Smooth muscle cell (in vitro differentiated cells): ENCODE measurements at regions not wholly inside any gene's neighbourhood (a gene's known extent, or its start where the extent isn't known, plus 50 kb on each side); places are given as distances from the start of the nearest gene placed in this dataset.

ENCODE experiments used
- DNase-seq: peaks from one replicate; lab custom pipeline; 2025; ENCODE audit not compliant: unreplicated experiment; lab: John Stamatoyannopoulos, UW
- H2AFZ ChIP-seq: fragments of 200-600 bp; sonication (generic); 2 replicates; pipeline ENCODE4 v1.6.0; 2016; ENCODE audit warnings: antibody characterized with exemption, low read depth, mild to moderate bottlenecking
- H3F3A ChIP-seq: fragments of 200-600 bp; sonication (generic); 2 replicates; pipeline ENCODE4 v1.6.0; 2017; ENCODE audit warnings: antibody characterized with exemption, low read depth
- H3K27ac ChIP-seq: fragments of 200-600 bp; sonication (generic); 2 replicates; pipeline ENCODE4 v1.5.1; 2016; ENCODE audit warnings: low read depth, mild to moderate bottlenecking
- H3K27me3 ChIP-seq: fragments of 200-600 bp; sonication (generic); 2 replicates; pipeline ENCODE4 v1.6.1; 2016; ENCODE audit warnings: low read depth, mild to moderate bottlenecking
- H3K36me3 ChIP-seq: fragments of 200-600 bp; sonication (generic); 2 replicates; pipeline ENCODE4 v1.5.1; 2016; ENCODE audit warnings: low read depth
- H3K4me1 ChIP-seq: fragments of 200-600 bp; sonication (generic); 2 replicates; pipeline ENCODE4 v1.5.1; 2016; ENCODE audit warnings: low read depth
- H3K4me2 ChIP-seq: fragments of 200-600 bp; sonication (generic); 2 replicates; pipeline ENCODE4 v1.6.0; 2016; ENCODE audit warnings: mild to moderate bottlenecking
- H3K4me3 ChIP-seq: fragments of 200-600 bp; sonication (generic); 2 replicates; pipeline ENCODE4 v1.5.1; 2016; ENCODE audit warnings: mild to moderate bottlenecking
- H3K79me2 ChIP-seq: fragments of 200-600 bp; sonication (generic); 2 replicates; pipeline ENCODE4 v1.6.0; 2016; ENCODE audit warnings: low read depth, mild to moderate bottlenecking
- H3K9ac ChIP-seq: fragments of 200-600 bp; sonication (generic); 2 replicates; pipeline ENCODE4 v1.6.0; 2016; ENCODE audit warnings: low read depth
- H3K9me3 ChIP-seq: fragments of 200-600 bp; sonication (generic); replicated peaks from 2 replicates; pipeline ENCODE4 v1.5.1; 2016; ENCODE audit warnings: low read depth
- H4K20me1 ChIP-seq: fragments of 200-600 bp; sonication (generic); 2 replicates; pipeline ENCODE4 v1.6.0; 2016; ENCODE audit warnings: low read depth
- CTCF ChIP-seq: fragments of 200-600 bp; sonication (generic); IDR thresholded peaks from 2 replicates; pipeline ENCODE4 v1.5.1; 2017; ENCODE audit warnings: borderline replicate concordance, mild to moderate bottlenecking, antibody characterized with exemption; ENCODE audit not compliant: insufficient read depth, poor library complexity, severe bottlenecking
- WGBS: methylation state at CpG from one replicate; pipeline ENCODE4 v1.1.7; 2016; ENCODE audit warnings: low lambda C conversion rate; 5-methylcytosine and 5-hydroxymethylcytosine counted together

- H3K4me3 ChIP-seq, result no peak overlapping the region
- no peak overlapping the region for H3K9ac ChIP-seq
- H3K79me2 ChIP-seq, result no peaks in the 10 kb centered on the region
- H3K9me3 ChIP-seq, result no peaks in the 10 kb centered on the region
- H4K20me1 ChIP-seq, result no peaks in the 10 kb centered on the region
- no peak for DNase-seq
- WGBS, result 74% methylated on average over 7 of the region's 7 CpGs
- H3K27ac ChIP-seq, result peak overlapping the region; percentile 83
- no peaks in the 10 kb centered on the region for H3K36me3 ChIP-seq
- H3K27me3 ChIP-seq, result no peaks in the 10 kb centered on the region
- no peaks in the 10 kb centered on the region for H3F3A ChIP-seq
- no peak overlapping the region for H2AFZ ChIP-seq
- TF ChIP-seq CTCF, result no peak
- H3K4me1 ChIP-seq, result peaks cover 34% of the 10 kb centered on the region
- peak overlapping the region; percentile 43 for H3K4me2 ChIP-seq
Measured at GRCh38 chr2:234670806-234671205, 173.9 kb upstream of the ARL4C start.

GRCh38 chr2:234670052-234670451 lies 173.2 kb upstream of the ARL4C start:
- H4K20me1 ChIP-seq, result no peaks in the 10 kb centered on the region
- no peaks in the 10 kb centered on the region for H3F3A ChIP-seq
- H3K9me3 ChIP-seq, result no peaks in the 10 kb centered on the region
- H3K27ac ChIP-seq, result peak overlapping the region; percentile 83
- no peaks in the 10 kb centered on the region for H3K36me3 ChIP-seq
- no peak for DNase-seq
- no peaks in the 10 kb centered on the region for H3K27me3 ChIP-seq
- TF ChIP-seq CTCF, result no peak
- H3K4me3 ChIP-seq, result no peak overlapping the region
- peaks cover 27% of the 10 kb centered on the region for H3K4me1 ChIP-seq
- H3K79me2 ChIP-seq, result no peaks in the 10 kb centered on the region
- H3K9ac ChIP-seq, result no peak overlapping the region
- H2AFZ ChIP-seq, result no peak overlapping the region
- peak overlapping the region; percentile 43 for H3K4me2 ChIP-seq
- 6% methylated on average over 3 of the region's 3 CpGs for WGBS

GRCh38 chr2:234669621-234670020 lies 172.7 kb upstream of the ARL4C start:
- H3K4me1 ChIP-seq, result peaks cover 24% of the 10 kb centered on the region
- H4K20me1 ChIP-seq, result no peaks in the 10 kb centered on the region
- H3K9ac ChIP-seq, result no peak overlapping the region
- no peaks in the 10 kb centered on the region for H3K9me3 ChIP-seq
- no peak overlapping the region for H2AFZ ChIP-seq
- WGBS, result 88% methylated on average over 2 of the region's 2 CpGs
- H3K79me2 ChIP-seq, result no peaks in the 10 kb centered on the region
- H3K4me3 ChIP-seq, result no peak overlapping the region
- no peaks in the 10 kb centered on the region for H3K27me3 ChIP-seq
- no peak overlapping the region for H3K27ac ChIP-seq
- H3K36me3 ChIP-seq, result no peaks in the 10 kb centered on the region
- no peak for DNase-seq
- no peaks in the 10 kb centered on the region for H3F3A ChIP-seq
- TF ChIP-seq CTCF, result no peak
- no peak overlapping the region for H3K4me2 ChIP-seq

GRCh38 chr2:234669001-234669400 lies 172.1 kb upstream of the ARL4C start:
- H2AFZ ChIP-seq, result no peak overlapping the region
- H3K4me2 ChIP-seq, result no peak overlapping the region
- H3K79me2 ChIP-seq, result no peaks in the 10 kb centered on the region
- no peaks in the 10 kb centered on the region for H3K36me3 ChIP-seq
- no peaks in the 10 kb centered on the region for H3K9me3 ChIP-seq
- H3K27ac ChIP-seq, result no peak overlapping the region
- H3K4me3 ChIP-seq, result no peak overlapping the region
- no peak for DNase-seq
- H3K9ac ChIP-seq, result no peak overlapping the region
- no peaks in the 10 kb centered on the region for H3F3A ChIP-seq
- 100% methylated on average over 2 of the region's 2 CpGs for WGBS
- H3K27me3 ChIP-seq, result no peaks in the 10 kb centered on the region
- H4K20me1 ChIP-seq, result no peaks in the 10 kb centered on the region
- H3K4me1 ChIP-seq, result peaks cover 19% of the 10 kb centered on the region
- TF ChIP-seq CTCF, result no peak
